Astrocyte (in vitro differentiated cells and primary cell): ENCODE measurements at regions not wholly inside any gene's neighbourhood (a gene's known extent, or its start where the extent isn't known, plus 50 kb on each side); places are given as distances from the start of the nearest gene placed in this dataset.

Source experiments
- DNase-seq: peaks from one replicate; pipeline ENCODE4 v3.0.0-alpha.2; 2010; ENCODE audit warnings: low read depth
- FAIRE-seq: peaks from 2 replicates; lab custom pipeline; 2011; peaks lifted over from hg19 to GRCh38; lab: Jason Lieb, UNC
- H2AFZ ChIP-seq: 2 replicates; pipeline ENCODE4 v1.6.0; 2012; ENCODE audit warnings: low read depth, low read length, inconsistent platforms
- H3K27ac ChIP-seq: 2 replicates; pipeline ENCODE4 v1.5.1; 2011; ENCODE audit warnings: low read depth, low read length, inconsistent platforms
- H3K27me3 ChIP-seq: 2 replicates; pipeline ENCODE4 v1.6.0; 2011; ENCODE audit warnings: low read length, inconsistent platforms; ENCODE audit not compliant: insufficient read depth
- H3K36me3 ChIP-seq: 2 replicates; pipeline ENCODE4 v1.5.1; 2011; ENCODE audit warnings: low read length, inconsistent platforms; ENCODE audit not compliant: insufficient read depth
- H3K4me1 ChIP-seq: 2 replicates; pipeline ENCODE4 v1.5.1; 2011; ENCODE audit warnings: low read length, inconsistent platforms; ENCODE audit not compliant: insufficient read depth
- H3K4me2 ChIP-seq: 2 replicates; pipeline ENCODE4 v1.6.0; 2012; ENCODE audit warnings: low read length, inconsistent platforms
- H3K4me3 ChIP-seq: 2 replicates; pipeline ENCODE4 v1.5.1; 2011; ENCODE audit warnings: low read depth, mild to moderate bottlenecking, low read length, inconsistent platforms; ENCODE audit not compliant: insufficient read depth
- H3K79me2 ChIP-seq: 2 replicates; pipeline ENCODE4 v1.6.0; 2012; ENCODE audit warnings: mild to moderate bottlenecking, low read length, inconsistent platforms; ENCODE audit not compliant: insufficient read depth
- H3K9ac ChIP-seq: 2 replicates; pipeline ENCODE4 v1.6.0; 2012; ENCODE audit warnings: mild to moderate bottlenecking, low read length, inconsistent platforms
- H3K9me3 ChIP-seq: 2 replicates; pipeline ENCODE4 v1.5.1; 2012; ENCODE audit warnings: low read depth, mild to moderate bottlenecking, low read length, inconsistent platforms; ENCODE audit not compliant: insufficient read depth
- H4K20me1 ChIP-seq: 2 replicates; pipeline ENCODE4 v1.6.0; 2012; ENCODE audit warnings: low read length, inconsistent platforms; ENCODE audit not compliant: insufficient read depth
- H3K27ac Mint-ChIP-seq: one replicate; pipeline ENCODE4 v1.8.0; 2021; ENCODE audit warnings: mild to moderate bottlenecking, mixed read lengths; ENCODE audit not compliant: unreplicated experiment
- H3K27me3 Mint-ChIP-seq: one replicate; pipeline ENCODE4 v1.8.0; 2021; ENCODE audit warnings: low read depth, mixed read lengths; ENCODE audit not compliant: unreplicated experiment
- H3K36me3 Mint-ChIP-seq: one replicate; pipeline ENCODE4 v1.8.0; 2021; ENCODE audit warnings: low read depth, mixed read lengths; ENCODE audit not compliant: unreplicated experiment
- H3K4me1 Mint-ChIP-seq: one replicate; pipeline ENCODE4 v1.8.0; 2021; ENCODE audit warnings: low read depth, mixed read lengths; ENCODE audit not compliant: unreplicated experiment
- H3K4me3 Mint-ChIP-seq: one replicate; pipeline ENCODE4 v1.8.0; 2021; ENCODE audit warnings: mild to moderate bottlenecking, moderate library complexity, mixed read lengths; ENCODE audit not compliant: unreplicated experiment
- H3K9me3 Mint-ChIP-seq: one replicate; pipeline ENCODE4 v1.8.0; 2021; ENCODE audit warnings: mild to moderate bottlenecking, mixed read lengths; ENCODE audit not compliant: unreplicated experiment
- EZH2 ChIP-seq: IDR thresholded peaks from 2 replicates; pipeline ENCODE4 v1.6.1; 2012; ENCODE audit warnings: mild to moderate bottlenecking, low read length, inconsistent platforms; ENCODE audit not compliant: insufficient read depth
- TF ChIP-seq, protein P1 (sequence below): IDR thresholded peaks from 2 replicates; pipeline ENCODE4 v1.5.1; 2011; ENCODE audit warnings: low read depth, mild to moderate bottlenecking, inconsistent platforms, low read length, moderate library complexity; ENCODE audit not compliant: insufficient read depth

DNA sequence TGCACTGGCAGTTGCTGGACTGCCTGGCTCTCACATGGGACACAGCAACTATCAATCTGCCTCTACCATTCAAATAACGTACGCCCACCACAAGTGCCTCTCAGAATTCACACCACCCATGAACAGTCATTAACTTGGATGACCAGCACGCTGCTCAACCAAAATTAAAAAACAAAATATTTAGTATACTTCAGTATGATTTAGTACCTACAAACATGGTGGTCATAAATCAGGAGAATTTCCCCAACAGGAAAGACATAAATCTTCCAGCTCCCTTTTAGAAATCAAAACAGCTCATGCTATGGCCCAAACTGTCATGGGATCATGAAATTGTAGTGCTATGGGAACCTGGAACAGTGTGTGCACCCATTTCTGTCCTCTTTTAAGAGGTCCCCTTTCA, 317.4 kb upstream of the ETAA1 start:
- FAIRE-seq = no peak
- H3K79me2 ChIP-seq = no peaks in the 10 kb centered on the region
- no peaks in the 10 kb centered on the region for H3K36me3 ChIP-seq
- H3K4me1 ChIP-seq = no peaks in the 10 kb centered on the region
- TF ChIP-seq, protein P1, sequence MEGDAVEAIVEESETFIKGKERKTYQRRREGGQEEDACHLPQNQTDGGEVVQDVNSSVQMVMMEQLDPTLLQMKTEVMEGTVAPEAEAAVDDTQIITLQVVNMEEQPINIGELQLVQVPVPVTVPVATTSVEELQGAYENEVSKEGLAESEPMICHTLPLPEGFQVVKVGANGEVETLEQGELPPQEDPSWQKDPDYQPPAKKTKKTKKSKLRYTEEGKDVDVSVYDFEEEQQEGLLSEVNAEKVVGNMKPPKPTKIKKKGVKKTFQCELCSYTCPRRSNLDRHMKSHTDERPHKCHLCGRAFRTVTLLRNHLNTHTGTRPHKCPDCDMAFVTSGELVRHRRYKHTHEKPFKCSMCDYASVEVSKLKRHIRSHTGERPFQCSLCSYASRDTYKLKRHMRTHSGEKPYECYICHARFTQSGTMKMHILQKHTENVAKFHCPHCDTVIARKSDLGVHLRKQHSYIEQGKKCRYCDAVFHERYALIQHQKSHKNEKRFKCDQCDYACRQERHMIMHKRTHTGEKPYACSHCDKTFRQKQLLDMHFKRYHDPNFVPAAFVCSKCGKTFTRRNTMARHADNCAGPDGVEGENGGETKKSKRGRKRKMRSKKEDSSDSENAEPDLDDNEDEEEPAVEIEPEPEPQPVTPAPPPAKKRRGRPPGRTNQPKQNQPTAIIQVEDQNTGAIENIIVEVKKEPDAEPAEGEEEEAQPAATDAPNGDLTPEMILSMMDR = no peak
- no peak for TF ChIP-seq EZH2
- no peak for DNase-seq
- H3K4me3 Mint-ChIP-seq = no peak overlapping the region
- no peaks in the 10 kb centered on the region for H3K27me3 ChIP-seq
- H3K9me3 ChIP-seq = no peaks in the 10 kb centered on the region
- no peak overlapping the region for H3K4me3 ChIP-seq
- no peaks in the 10 kb centered on the region for H4K20me1 ChIP-seq
- H3K27ac Mint-ChIP-seq = no peak overlapping the region
- no peaks in the 10 kb centered on the region for H3K27me3 Mint-ChIP-seq
- no peaks in the 10 kb centered on the region for H3K9me3 Mint-ChIP-seq
- no peak overlapping the region for H3K27ac ChIP-seq
- no peak overlapping the region for H3K4me2 ChIP-seq
- H3K9ac ChIP-seq = no peak overlapping the region
- H2AFZ ChIP-seq = no peak overlapping the region
- H3K36me3 Mint-ChIP-seq = no peaks in the 10 kb centered on the region
- H3K4me1 Mint-ChIP-seq = no peaks in the 10 kb centered on the region

DNA sequence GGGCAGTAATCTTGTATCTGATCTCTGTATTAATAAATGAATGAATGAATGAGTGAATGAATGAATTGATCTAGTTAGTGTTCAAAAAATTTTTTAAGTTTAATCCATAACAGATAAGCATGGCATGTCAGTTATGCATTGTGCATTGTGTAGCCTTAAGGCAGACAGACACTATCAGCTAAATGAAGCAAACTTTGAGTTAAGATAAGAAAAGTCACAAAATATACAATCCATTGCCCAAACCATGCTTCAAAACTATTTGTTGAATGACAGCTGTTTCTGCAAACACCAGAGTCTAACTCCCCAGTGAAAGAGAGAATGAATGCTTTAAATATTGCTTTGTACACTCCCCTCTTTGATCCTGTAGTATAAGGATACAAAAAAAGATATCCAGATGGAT, 314.3 kb upstream of the ETAA1 start:
- Mint-ChIP-seq H3K27ac (no peak overlapping the region), H3K27me3 (no peaks in the 10 kb centered on the region), H3K9me3 (no peaks in the 10 kb centered on the region), H3K36me3 (no peaks in the 10 kb centered on the region), H3K4me3 (no peak overlapping the region), H3K4me1 (no peaks in the 10 kb centered on the region)
- no peak for DNase-seq
- Histone ChIP-seq H3K9ac (no peak overlapping the region), H2AFZ (no peak overlapping the region), H3K9me3 (no peaks in the 10 kb centered on the region), H3K4me3 (no peak overlapping the region), H3K27me3 (no peaks in the 10 kb centered on the region), H3K27ac (no peak overlapping the region), H4K20me1 (no peaks in the 10 kb centered on the region), H3K4me2 (no peak overlapping the region), H3K79me2 (no peaks in the 10 kb centered on the region), H3K36me3 (no peaks in the 10 kb centered on the region), H3K4me1 (no peaks in the 10 kb centered on the region)
- TF ChIP-seq, protein P1 = no peak
- no peak for FAIRE-seq

DNA sequence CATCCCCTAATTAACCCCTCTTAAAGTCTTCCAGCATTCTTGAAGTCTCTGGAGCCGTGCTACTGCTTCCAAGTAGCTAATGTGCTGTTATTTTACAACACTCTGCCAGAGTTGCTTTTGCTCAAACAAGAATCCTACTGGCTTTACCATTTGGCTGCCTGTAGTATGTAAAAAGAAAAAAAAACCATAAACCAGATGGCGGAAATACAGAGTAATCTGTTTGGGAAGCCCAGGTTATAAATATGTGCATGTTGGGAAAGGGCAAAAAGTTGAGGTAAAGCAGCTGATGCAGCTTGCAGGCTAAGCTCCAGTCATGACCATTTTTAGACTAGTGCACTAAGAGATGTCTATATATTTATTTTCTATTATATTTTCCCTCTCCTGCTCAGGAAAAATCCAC, 313.2 kb upstream of the ETAA1 start:
- no peaks in the 10 kb centered on the region for H3K27me3 ChIP-seq
- no peak overlapping the region for H2AFZ ChIP-seq
- H3K4me1 ChIP-seq = no peaks in the 10 kb centered on the region
- no peaks in the 10 kb centered on the region for H3K9me3 ChIP-seq
- DNase-seq = no peak
- no peak overlapping the region for H3K9ac ChIP-seq
- no peaks in the 10 kb centered on the region for H3K4me1 Mint-ChIP-seq
- H3K4me3 ChIP-seq = no peak overlapping the region
- no peak overlapping the region for H3K4me2 ChIP-seq
- H3K36me3 ChIP-seq = no peaks in the 10 kb centered on the region
- H3K79me2 ChIP-seq = no peaks in the 10 kb centered on the region
- H4K20me1 ChIP-seq = no peaks in the 10 kb centered on the region
- H3K27ac ChIP-seq = no peak overlapping the region
- FAIRE-seq = no peak
- H3K36me3 Mint-ChIP-seq = no peaks in the 10 kb centered on the region
- no peak for TF ChIP-seq EZH2
- TF ChIP-seq, protein P1 = no peak
- no peak overlapping the region for H3K4me3 Mint-ChIP-seq
- H3K9me3 Mint-ChIP-seq = no peaks in the 10 kb centered on the region
- no peak overlapping the region for H3K27ac Mint-ChIP-seq
- no peaks in the 10 kb centered on the region for H3K27me3 Mint-ChIP-seq
